OCI-LY1 (cell line): ENCODE measurements at regions not wholly inside any gene's neighbourhood (a gene's known extent, or its start where the extent isn't known, plus 50 kb on each side); places are given as distances from the start of the nearest gene placed in this dataset.

Experiments
- EZH2 ChIP-seq: fragments of 200-600 bp; sonication (generic), shearing (Covaris generic); IDR thresholded peaks from 2 replicates; pipeline ENCODE4 v1.8.0; 2017; ENCODE audit warnings: borderline replicate concordance, mixed run types, mild to moderate bottlenecking, antibody characterized with exemption, low read length, moderate library complexity, mixed read lengths
- TF ChIP-seq, protein P1 (sequence below): fragments of 200-600 bp; sonication (generic), shearing (Covaris generic); IDR thresholded peaks from 2 replicates; pipeline ENCODE4 v1.5.1; 2017; ENCODE audit warnings: mild to moderate bottlenecking, antibody characterized with exemption, low read length, moderate library complexity, mixed read lengths

DNA sequence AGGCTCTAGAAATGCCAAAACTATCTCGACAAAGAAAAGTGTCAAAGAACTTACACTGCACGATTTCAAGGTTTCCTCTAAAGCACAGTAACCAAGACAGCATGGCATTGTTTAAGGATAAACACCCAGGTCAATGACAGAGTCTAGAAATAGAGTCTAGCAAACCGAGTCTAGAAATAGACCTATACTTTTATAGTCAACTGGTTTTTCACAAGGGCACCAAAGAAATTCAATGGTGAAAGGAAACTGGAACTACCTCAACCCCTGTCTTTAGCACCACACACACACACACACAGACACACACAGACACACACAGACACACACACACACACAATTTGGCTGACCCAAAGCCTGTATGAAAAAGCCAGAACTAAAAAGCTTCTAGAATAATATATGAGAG, 67.1 kb upstream of the PGBD5 start:
- TF ChIP-seq, protein P1, sequence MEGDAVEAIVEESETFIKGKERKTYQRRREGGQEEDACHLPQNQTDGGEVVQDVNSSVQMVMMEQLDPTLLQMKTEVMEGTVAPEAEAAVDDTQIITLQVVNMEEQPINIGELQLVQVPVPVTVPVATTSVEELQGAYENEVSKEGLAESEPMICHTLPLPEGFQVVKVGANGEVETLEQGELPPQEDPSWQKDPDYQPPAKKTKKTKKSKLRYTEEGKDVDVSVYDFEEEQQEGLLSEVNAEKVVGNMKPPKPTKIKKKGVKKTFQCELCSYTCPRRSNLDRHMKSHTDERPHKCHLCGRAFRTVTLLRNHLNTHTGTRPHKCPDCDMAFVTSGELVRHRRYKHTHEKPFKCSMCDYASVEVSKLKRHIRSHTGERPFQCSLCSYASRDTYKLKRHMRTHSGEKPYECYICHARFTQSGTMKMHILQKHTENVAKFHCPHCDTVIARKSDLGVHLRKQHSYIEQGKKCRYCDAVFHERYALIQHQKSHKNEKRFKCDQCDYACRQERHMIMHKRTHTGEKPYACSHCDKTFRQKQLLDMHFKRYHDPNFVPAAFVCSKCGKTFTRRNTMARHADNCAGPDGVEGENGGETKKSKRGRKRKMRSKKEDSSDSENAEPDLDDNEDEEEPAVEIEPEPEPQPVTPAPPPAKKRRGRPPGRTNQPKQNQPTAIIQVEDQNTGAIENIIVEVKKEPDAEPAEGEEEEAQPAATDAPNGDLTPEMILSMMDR: no peak
- no peak for TF ChIP-seq EZH2
